ENCODE measurements at regions not wholly inside any gene's neighbourhood (a gene's known extent, or its start where the extent isn't known, plus 50 kb on each side); places are given as distances from the start of the nearest gene placed in this dataset.

GRCh38 chr3:177553579-177553978 is 356.3 kb upstream of the TBL1XR1 start:
- Mint-ChIP-seq H3K36me3 (no peaks in the 10 kb centered on the region), H3K4me1 (peaks cover 65 to 90% (median 72%) of the 10 kb centered on the region in 3 donors), H3K27ac (peak overlapping the region in 5 of 8 donors; percentile 7 to 74 (median 47)), H3K9me3 (peaks cover 0 to 2% (median 0%) of the 10 kb centered on the region in 5 donors), H3K27me3 (peaks cover 0 to 2% of the 10 kb centered on the region in 2 donors), H3K4me3 (peak overlapping the region in 2 of 7 donors; percentile 5 to 18)
- Histone ChIP-seq H3K27me3 (ENCODE audit: insufficient read depth, low read length, poor library complexity, severe bottlenecking) (no peaks in the 10 kb centered on the region), H3K9me3 (ENCODE audit: low read length) (no peaks in the 10 kb centered on the region), H3K4me1 (ENCODE audit: insufficient read depth, low read length) (peaks cover 33% of the 10 kb centered on the region), H3K4me3 (ENCODE audit: low read length) (no peak overlapping the region), H3K27ac (ENCODE audit: low read depth, low read length) (no peak overlapping the region), H3K36me3 (ENCODE audit: insufficient read depth, low read length) (no peaks in the 10 kb centered on the region)
- ChIA-PET POLR2A (interaction anchor here (0.7 kb wide), 1 partner anchor 45 kb away, joined by 3 read pairs; no protein-coding TSS in a partner anchor), CTCF (no interaction called here)
- no peak for DNase-seq

DNA sequence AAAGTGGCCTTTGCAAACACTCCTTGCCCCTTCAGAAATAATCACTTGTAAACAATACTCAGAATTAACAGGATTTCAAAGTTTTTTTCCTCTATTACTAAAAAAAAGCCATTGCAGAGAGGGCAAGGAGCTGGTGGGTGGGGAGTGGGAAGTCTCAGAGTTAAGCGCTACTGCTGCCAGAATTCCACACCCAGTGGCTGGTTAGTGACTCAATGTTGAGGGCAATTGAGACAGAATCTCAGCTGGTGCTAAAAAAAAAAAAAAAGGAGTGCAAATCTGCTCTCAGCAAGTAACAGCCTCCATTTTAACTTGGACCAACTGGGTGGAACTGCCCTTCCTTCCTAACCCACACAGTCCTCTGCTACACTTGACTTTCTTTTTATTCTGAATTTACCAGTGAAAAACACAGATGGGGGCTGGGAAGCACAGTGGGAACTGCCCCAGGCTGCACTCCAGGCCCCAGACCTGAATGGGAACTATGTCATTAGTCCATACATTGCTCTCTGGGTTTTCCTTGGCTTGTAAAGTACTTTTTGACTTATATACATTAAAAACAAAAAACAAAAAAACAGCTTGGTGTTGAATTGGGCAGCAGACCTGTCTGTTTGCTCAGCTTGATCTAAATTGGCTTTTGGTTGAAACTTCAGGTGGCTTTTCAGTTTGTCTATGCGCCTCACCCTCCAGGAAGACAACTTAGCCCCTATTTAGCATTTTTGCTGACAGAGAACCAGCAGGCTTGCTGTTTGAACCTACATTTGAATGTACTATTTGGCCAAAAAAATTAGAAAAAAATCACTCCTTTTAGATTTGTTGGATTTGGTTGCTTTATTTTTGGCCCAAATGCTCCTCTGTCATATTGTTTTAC is 357.8 kb upstream of the TBL1XR1 start:
- peaks cover 24% of the 10 kb centered on the region for H3K4me1 ChIP-seq (ENCODE audit: insufficient read depth, low read length)
- Mint-ChIP-seq H3K4me3 (peak overlapping the region in 4 of 7 donors; percentile 15 to 73 (median 28)), H3K9me3 (no peaks in the 10 kb centered on the region), H3K4me1 (peaks cover 63 to 77% (median 66%) of the 10 kb centered on the region in 3 donors), H3K36me3 (no peaks in the 10 kb centered on the region), H3K27ac (peak overlapping the region in 7 of 8 donors; percentile 32 to 77 (median 56)), H3K27me3 (peaks cover 0 to 2% of the 10 kb centered on the region in 2 donors)
- no peak overlapping the region for H3K27ac ChIP-seq (ENCODE audit: low read depth, low read length)
- POLR2A ChIA-PET: no interaction called here
- CTCF ChIA-PET: interaction anchor here (1.4 kb wide), 1 partner anchor 88 kb away, joined by 5 read pairs; no protein-coding TSS in a partner anchor
- H3K36me3 ChIP-seq (ENCODE audit: insufficient read depth, low read length): no peaks in the 10 kb centered on the region
- H3K9me3 ChIP-seq (ENCODE audit: low read length): no peaks in the 10 kb centered on the region
- no peaks in the 10 kb centered on the region for H3K27me3 ChIP-seq (ENCODE audit: insufficient read depth, low read length, poor library complexity, severe bottlenecking)
- DNase-seq: no peak
- H3K4me3 ChIP-seq (ENCODE audit: low read length): no peak overlapping the region

DNA sequence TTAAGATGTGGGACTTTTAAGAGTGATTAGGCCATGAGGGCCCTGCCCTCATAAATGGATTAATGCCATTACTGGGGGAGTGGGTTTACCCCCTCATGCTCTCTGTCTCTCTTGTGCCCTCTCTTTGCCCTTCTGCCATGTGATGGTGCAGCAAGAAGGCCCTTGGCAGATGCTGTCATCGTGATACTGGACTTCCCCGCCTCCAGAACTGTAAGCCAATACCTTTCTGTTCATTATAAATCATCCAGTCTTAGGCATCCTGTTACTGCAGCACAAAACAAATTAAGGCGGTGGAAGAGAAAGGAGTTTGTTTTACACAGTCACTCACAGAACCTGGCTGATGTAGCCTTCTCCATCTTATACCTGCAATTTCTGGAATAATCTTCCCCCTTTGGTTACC is 360.3 kb upstream of the TBL1XR1 start:
- ChIA-PET CTCF (no interaction called here), POLR2A (no interaction called here)
- H3K9me3 ChIP-seq (ENCODE audit: low read length): no peaks in the 10 kb centered on the region
- H3K27ac Mint-ChIP-seq: peak overlapping the region in 4 of 8 donors; percentile 20 to 52 (median 40)
- no peaks in the 10 kb centered on the region for H3K36me3 ChIP-seq (ENCODE audit: insufficient read depth, low read length)
- peak overlapping the region in 1 of 7 donors; percentile 32 for H3K4me3 Mint-ChIP-seq
- no peaks in the 10 kb centered on the region for H3K27me3 Mint-ChIP-seq
- no peaks in the 10 kb centered on the region for H3K9me3 Mint-ChIP-seq
- H3K4me1 ChIP-seq (ENCODE audit: insufficient read depth, low read length): peaks cover 11% of the 10 kb centered on the region
- H3K27ac ChIP-seq (ENCODE audit: low read depth, low read length): no peak overlapping the region
- H3K36me3 Mint-ChIP-seq: no peaks in the 10 kb centered on the region
- H3K27me3 ChIP-seq (ENCODE audit: insufficient read depth, low read length, poor library complexity, severe bottlenecking): no peaks in the 10 kb centered on the region
- H3K4me3 ChIP-seq (ENCODE audit: low read length): no peak overlapping the region
- peaks cover 40 to 52% (median 41%) of the 10 kb centered on the region in 3 donors for H3K4me1 Mint-ChIP-seq
- no peak for DNase-seq

- H3K27me3 ChIP-seq (ENCODE audit: insufficient read depth, low read length, poor library complexity, severe bottlenecking): no peaks in the 10 kb centered on the region
- no peaks in the 10 kb centered on the region for H3K9me3 Mint-ChIP-seq
- no peaks in the 10 kb centered on the region for H3K27me3 Mint-ChIP-seq
- H3K36me3 ChIP-seq (ENCODE audit: insufficient read depth, low read length): no peaks in the 10 kb centered on the region
- H3K36me3 Mint-ChIP-seq: no peaks in the 10 kb centered on the region
- DNase-seq: no peak
- CTCF ChIA-PET: no interaction called here
- POLR2A ChIA-PET: no interaction called here
- H3K4me1 Mint-ChIP-seq: peaks cover 3 to 14% (median 6%) of the 10 kb centered on the region in 3 donors
- no peaks in the 10 kb centered on the region for H3K4me1 ChIP-seq (ENCODE audit: insufficient read depth, low read length)
- no peak overlapping the region for H3K4me3 Mint-ChIP-seq
- H3K27ac Mint-ChIP-seq: no peak overlapping the region
- H3K4me3 ChIP-seq (ENCODE audit: low read length): no peak overlapping the region
- no peak overlapping the region for H3K27ac ChIP-seq (ENCODE audit: low read depth, low read length)
- H3K9me3 ChIP-seq (ENCODE audit: low read length): no peaks in the 10 kb centered on the region
These were observed 364.1 kb upstream of the TBL1XR1 start for GRCh38 chr3:177561365-177561764.

DNA sequence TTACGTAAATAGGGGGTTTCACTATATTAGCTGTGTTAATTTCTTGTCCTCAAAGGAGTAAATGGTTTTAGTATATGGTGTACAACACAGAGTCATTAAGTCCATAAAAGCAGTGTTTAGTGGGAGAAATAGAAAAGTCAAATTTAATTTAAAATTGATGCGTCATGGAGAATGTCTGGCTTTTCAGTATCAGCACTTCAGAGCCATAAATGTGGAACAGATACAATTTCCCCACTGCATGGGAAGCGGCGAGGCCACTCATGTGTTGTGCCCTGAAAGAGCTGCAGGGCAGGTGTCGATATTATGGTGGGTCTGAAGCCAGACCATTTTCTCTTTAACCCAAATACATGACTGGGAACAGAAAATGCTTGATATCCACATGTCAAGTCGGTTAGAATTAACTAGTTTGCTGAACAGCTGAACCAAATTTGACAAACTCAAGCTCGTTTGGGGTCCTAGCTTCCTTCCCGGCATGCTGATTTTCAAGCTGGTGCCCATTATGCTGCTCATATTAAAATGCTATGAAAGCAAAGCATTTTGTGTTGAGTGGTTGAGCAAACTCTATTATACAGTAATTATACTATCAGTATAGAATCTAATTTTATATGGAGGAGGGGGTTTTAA is 364.6 kb upstream of the TBL1XR1 start:
- CTCF ChIA-PET: no interaction called here
- H3K4me1 Mint-ChIP-seq: peaks cover 0 to 10% (median 4%) of the 10 kb centered on the region in 3 donors
- POLR2A ChIA-PET: no interaction called here

GRCh38 chr3:177563243-177563780 is 366.0 kb upstream of the TBL1XR1 start:
- no peaks in the 10 kb centered on the region for H3K4me1 ChIP-seq (ENCODE audit: insufficient read depth, low read length)
- ChIA-PET CTCF (no interaction called here), POLR2A (interaction anchor here (0.6 kb wide), 1 partner anchor 55 kb away, joined by 5 read pairs; no protein-coding TSS in a partner anchor)
- DNase-seq: no peak
- Mint-ChIP-seq H3K27ac (no peak overlapping the region), H3K4me3 (no peak overlapping the region), H3K27me3 (no peaks in the 10 kb centered on the region), H3K4me1 (no peaks in the 10 kb centered on the region), H3K36me3 (no peaks in the 10 kb centered on the region), H3K9me3 (no peaks in the 10 kb centered on the region)
- H3K27me3 ChIP-seq (ENCODE audit: insufficient read depth, low read length, poor library complexity, severe bottlenecking): no peaks in the 10 kb centered on the region
- H3K9me3 ChIP-seq (ENCODE audit: low read length): no peaks in the 10 kb centered on the region
- no peaks in the 10 kb centered on the region for H3K36me3 ChIP-seq (ENCODE audit: insufficient read depth, low read length)
- no peak overlapping the region for H3K4me3 ChIP-seq (ENCODE audit: low read length)
- H3K27ac ChIP-seq (ENCODE audit: low read depth, low read length): no peak overlapping the region

More for the DNA sequence above, 364.6 kb upstream of the TBL1XR1 start:
- H3K36me3 Mint-ChIP-seq: no peaks in the 10 kb centered on the region
- no peaks in the 10 kb centered on the region for H3K27me3 ChIP-seq (ENCODE audit: insufficient read depth, low read length, poor library complexity, severe bottlenecking)
- no peaks in the 10 kb centered on the region for H3K9me3 ChIP-seq (ENCODE audit: low read length)
- DNase-seq: no peak
- no peaks in the 10 kb centered on the region for H3K27me3 Mint-ChIP-seq
- H3K4me3 Mint-ChIP-seq: no peak overlapping the region
- no peaks in the 10 kb centered on the region for H3K9me3 Mint-ChIP-seq
- no peak overlapping the region for H3K27ac ChIP-seq (ENCODE audit: low read depth, low read length)
- no peak overlapping the region for H3K4me3 ChIP-seq (ENCODE audit: low read length)
- no peaks in the 10 kb centered on the region for H3K36me3 ChIP-seq (ENCODE audit: insufficient read depth, low read length)
- H3K27ac Mint-ChIP-seq: no peak overlapping the region
- H3K4me1 ChIP-seq (ENCODE audit: insufficient read depth, low read length): no peaks in the 10 kb centered on the region

DNA sequence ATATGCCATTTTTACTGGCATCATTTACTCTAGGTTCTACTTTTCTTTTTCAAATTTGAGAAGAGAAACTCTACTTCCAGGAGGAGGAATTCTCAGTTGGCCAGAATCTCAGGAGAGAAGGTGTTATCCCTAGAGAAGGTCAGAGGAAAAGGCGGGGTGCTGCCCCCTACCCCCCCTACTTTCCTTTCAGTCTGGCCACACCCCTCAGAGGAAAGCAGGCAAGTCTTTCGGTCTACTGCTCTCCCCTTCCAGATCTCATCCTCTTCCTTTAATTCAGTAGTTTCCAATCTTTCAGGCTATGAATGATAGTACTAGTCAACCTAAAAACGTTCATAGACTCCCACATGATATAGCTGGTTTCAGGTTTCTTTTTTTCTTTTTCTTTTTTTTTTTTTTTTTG is 366.5 kb upstream of the TBL1XR1 start:
- Histone ChIP-seq H3K4me1 (ENCODE audit: insufficient read depth, low read length) (no peaks in the 10 kb centered on the region), H3K4me3 (ENCODE audit: low read length) (no peak overlapping the region), H3K27me3 (ENCODE audit: insufficient read depth, low read length, poor library complexity, severe bottlenecking) (no peaks in the 10 kb centered on the region), H3K9me3 (ENCODE audit: low read length) (no peaks in the 10 kb centered on the region), H3K27ac (ENCODE audit: low read depth, low read length) (no peak overlapping the region), H3K36me3 (ENCODE audit: insufficient read depth, low read length) (no peaks in the 10 kb centered on the region)
- DNase-seq: no peak
- ChIA-PET POLR2A (interaction anchor here (0.6 kb wide), 1 partner anchor 55 kb away, joined by 5 read pairs; no protein-coding TSS in a partner anchor), CTCF (no interaction called here)
- H3K9me3 Mint-ChIP-seq: no peaks in the 10 kb centered on the region
- H3K36me3 Mint-ChIP-seq: no peaks in the 10 kb centered on the region
- no peaks in the 10 kb centered on the region for H3K4me1 Mint-ChIP-seq
- H3K27ac Mint-ChIP-seq: no peak overlapping the region
- H3K4me3 Mint-ChIP-seq: no peak overlapping the region
- no peaks in the 10 kb centered on the region for H3K27me3 Mint-ChIP-seq

DNA sequence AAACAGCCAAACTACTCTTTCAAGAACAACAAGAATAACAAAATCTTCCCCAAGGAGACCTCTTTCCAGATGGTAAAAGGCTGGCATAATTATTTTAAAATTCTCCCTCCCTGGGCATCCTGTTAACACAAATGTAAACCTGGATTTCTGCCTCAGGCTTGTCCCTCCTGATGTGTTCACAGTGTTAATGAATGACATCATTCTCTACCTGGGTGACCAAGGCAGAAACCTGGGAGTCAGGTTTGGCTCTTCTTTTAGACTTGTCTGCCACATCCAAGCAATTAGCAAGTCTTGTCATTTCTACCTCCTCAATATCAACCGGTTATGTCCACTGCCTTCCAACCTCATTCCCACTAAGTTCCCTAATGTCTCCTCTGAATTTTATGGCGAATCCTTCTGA is 368.7 kb upstream of the TBL1XR1 start:
- CTCF ChIA-PET: no interaction called here
- Mint-ChIP-seq H3K36me3 (peaks cover 0 to 2% (median 0%) of the 10 kb centered on the region in 3 donors), H3K27ac (peak overlapping the region in 1 of 8 donors; percentile 37), H3K9me3 (no peaks in the 10 kb centered on the region), H3K4me3 (no peak overlapping the region), H3K4me1 (no peaks in the 10 kb centered on the region), H3K27me3 (peaks cover 0 to 2% of the 10 kb centered on the region in 2 donors)
- no peaks in the 10 kb centered on the region for H3K27me3 ChIP-seq (ENCODE audit: insufficient read depth, low read length, poor library complexity, severe bottlenecking)
- POLR2A ChIA-PET: no interaction called here
- no peak for DNase-seq
- no peaks in the 10 kb centered on the region for H3K4me1 ChIP-seq (ENCODE audit: insufficient read depth, low read length)
- H3K27ac ChIP-seq (ENCODE audit: low read depth, low read length): no peak overlapping the region
- no peaks in the 10 kb centered on the region for H3K9me3 ChIP-seq (ENCODE audit: low read length)
- H3K4me3 ChIP-seq (ENCODE audit: low read length): no peak overlapping the region
- no peaks in the 10 kb centered on the region for H3K36me3 ChIP-seq (ENCODE audit: insufficient read depth, low read length)

Measured in CD8-positive, alpha-beta memory T cell (primary cell).